ENCODE measurements at regions not wholly inside any gene's neighbourhood (a gene's known extent, or its start where the extent isn't known, plus 50 kb on each side); places are given as distances from the start of the nearest gene placed in this dataset.

- no peak for DNase-seq
Measured at GRCh38 chr9:89554307-89555035, 50.3 kb upstream of the GADD45G start.

DNA sequence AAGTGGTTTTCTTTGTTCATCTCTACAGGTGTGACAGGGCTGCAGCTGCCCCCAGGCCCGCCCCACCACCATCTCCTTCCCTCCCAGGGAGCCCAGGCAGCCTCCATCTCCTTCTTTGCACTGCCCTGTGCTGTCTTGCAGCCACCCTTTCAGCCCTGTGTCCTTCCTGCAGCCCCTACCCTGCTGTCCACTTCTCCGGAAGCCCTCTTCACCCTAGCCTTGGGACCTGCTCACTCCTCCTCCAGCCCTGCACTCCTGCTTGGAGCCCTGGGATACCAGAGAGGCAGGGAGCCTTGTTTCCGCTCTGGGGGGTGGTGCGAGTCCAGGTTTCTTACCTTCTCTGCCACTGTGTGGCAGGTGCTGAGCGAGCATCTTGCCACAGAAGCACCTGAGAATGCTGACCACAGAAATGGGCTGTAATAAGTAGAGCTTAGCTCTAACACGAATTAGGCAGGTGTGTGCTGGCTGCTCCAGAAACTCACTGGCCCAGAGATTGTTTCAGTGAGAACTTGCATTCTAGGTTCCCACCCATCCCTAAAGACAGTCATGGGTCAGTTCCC, 51.3 kb upstream of the GADD45G start:
- no peak for DNase-seq

DNA sequence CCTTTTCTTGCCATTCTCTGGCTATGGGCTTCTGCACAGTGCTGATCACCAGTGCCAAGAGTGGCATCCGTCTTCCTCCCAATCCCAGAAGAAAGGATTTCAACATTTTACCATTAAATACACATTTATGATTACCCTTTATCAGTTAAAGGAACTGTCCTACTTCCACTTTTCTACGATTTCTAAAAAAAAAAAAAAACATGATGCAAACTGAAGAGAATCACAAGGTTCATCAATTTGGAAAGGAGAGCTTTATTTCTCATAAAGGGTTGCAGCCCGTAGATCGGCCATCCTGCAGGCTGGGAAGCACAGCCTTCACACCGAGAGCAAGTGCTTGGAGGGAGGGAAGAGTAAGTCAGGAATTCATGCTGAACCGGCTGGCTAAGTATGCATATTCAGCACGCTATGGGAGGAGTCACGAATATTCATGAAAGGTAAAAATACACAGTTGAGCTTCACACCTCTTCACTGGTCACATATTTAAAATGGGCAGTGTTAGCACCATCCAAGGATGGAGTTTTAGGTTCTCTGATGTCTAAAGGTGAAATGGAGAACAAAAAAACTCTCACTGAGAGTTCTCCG, 52.5 kb upstream of the SEMA4D start:
- DNase-seq = peak; percentile 25

DNA sequence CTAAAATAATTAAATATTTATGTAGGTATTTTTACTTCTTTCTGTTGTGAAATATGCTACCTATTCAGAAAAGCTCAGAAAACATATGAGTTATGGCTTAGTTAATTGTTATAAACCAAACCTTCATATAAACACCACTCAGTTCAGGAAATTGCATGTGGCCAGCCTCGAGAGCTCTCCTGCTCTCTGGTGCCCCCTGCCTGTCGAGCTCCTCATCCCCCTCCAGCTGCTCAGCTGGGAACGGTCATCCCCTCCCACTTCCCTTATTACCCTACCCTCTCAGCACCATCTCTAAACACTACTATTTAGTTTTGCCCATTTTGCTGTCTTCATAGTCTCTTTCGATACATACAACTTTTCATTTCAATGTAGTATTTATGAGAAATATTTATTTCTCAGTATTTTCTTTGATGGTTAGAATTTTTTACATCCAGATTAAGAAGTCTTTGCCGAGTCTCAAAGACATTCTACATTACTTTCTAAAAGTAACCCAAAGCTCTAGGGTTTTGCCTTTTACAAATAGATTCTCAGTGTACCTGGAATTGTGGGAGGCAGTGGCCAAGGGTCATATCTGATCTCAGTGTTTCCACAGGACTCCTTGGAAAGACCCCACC, 51.2 kb upstream of the SEMA4D start:
- peak; percentile 91 for DNase-seq

GRCh38 chr9:89548071-89548638, 50.2 kb upstream of the SEMA4D start:
- DNase-seq = peak; percentile 20
